Stimulated activated CD8-positive, alpha-beta memory T cell treated with anti-CD3 and anti-CD28 coated beads, Interleukin-2, amount 100 ng/mL, for 48 hours (primary cell): ENCODE measurements at regions not wholly inside any gene's neighbourhood (a gene's known extent, or its start where the extent isn't known, plus 50 kb on each side); places are given as distances from the start of the nearest gene placed in this dataset.
A peak's percentile ranks its signal among the peaks of the same experiment; 100 is the strongest.

Experiments
- DNase-seq, 2 donors: peaks; one replicate each; pipeline ENCODE4 v3.0.0-alpha.2; 2020; ENCODE audit warnings: low read depth in 2 of 2

DNA sequence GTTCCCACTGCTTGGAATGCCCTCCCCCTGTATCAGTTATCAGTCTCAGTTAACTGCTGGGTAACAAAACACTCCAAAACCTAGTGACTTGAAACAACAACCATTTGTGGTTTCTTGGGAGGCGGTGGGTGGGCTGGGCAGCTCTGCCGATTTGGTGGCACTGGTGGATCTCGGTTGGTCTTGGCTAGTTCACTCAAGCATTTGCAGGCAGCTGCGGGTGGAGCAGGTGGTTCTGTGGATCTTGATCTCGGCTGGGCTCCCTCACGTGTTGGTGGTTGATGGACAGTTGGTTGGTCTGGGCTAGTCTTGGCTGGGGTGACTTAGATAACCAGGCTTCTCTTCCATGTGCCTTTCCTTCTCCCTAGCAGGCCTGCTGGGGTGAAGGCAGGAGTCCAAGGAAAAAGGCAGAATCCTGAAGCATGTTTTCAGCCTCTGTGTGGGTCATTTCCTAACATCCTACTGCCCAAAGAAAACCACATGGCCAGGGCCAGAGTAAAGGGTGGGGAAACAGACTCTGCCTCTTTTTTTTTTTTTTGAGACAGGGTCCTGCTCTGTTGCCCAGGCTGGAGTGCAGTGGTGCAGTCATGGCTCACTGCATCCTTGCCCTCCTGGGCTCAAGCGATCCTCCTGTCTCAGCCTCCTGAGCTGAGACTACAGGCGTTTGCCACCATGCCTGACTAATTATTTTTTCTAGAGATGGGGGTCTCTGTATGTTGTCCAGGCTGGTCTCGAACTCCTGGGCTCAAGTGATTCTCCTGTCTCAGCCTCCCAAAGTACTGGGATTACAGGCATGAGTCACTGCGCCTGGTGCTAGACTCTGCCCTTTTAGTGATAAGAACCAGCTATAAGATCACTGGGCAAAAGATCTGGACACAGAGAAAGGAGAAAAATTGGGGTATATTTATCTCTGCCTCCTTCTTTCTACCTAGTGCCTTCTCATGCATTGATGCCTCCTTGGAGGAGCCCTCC lies 183.7 kb downstream of the RGS3 start:
- DNase-seq: no peak

DNA sequence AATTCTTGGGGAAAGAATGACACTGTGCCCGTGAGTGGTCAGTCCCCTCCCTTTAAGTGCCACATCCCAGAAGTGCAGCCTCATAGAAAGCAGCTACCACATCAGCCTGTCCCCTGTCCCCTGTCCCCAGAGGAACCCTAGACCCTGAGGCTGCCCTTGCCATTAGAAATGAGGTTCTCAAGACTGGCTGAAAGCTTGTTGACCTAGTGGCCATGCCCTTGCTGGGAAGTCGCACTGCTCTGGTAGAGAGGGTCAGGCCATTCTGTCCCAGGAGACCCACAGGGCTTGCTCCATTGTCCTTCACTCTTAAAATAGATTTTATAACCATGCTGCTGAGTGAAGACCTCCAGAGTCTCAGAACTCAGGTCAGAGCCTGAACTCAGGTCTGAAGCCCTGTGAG lies 184.5 kb downstream of the RGS3 start:
- no peak for DNase-seq

DNA sequence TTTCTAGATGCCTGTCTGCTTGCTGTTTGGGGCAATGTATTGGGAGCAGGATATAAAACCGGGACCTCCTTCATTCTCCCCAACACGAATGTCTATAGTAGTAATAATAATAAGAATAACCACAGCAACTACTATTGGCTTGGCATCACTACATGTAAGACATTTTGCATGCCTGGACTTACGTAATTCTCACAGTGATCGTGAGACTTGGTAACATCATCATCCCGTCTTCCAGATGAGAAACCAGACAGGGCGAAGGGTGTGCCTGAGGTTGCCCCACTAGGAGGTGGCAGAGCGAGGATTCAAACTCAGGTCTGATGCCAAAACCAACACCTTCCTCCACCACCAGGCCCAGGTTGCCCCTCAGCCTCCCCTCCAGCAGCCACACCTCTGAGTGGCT lies 185.1 kb downstream of the RGS3 start:
- DNase-seq: no peak

DNA sequence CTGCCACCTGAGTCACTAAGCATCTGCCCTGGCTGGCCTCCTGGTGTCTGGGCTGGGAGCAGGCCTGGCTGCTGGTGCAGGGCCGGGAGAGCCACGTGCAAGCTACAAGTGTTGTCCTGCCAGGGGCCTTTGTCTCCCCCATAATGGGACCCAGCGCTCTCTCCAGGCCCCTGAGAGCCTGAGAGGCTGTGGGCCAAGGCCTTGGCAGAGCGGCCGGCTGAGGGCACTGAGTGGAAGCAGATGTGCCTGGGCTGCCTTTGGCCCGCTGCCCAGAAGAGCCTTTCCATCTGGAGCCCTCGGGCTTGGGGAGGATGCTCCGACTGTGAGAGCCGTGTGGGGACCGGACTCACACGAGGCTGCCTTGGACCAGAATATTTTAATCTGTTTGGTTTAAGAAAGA lies 185.5 kb downstream of the RGS3 start:
- DNase-seq: no peak

DNA sequence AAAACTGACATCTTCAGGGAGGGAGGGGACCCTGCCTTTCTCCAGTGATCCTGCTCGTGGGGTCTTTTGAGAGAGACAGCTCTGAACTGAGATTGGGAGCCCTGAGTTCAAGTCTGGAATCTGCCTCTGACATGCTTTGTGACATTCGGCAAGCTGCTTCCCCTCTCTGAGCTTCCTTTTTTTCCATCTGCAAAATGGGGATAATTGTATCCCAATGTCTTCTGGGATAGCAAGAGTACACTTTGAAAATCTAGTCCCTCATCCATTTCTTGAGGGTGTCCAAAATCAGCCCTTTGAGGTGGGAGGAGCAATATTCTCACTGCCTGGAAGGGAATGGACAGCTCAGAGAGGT lies 186.3 kb downstream of the RGS3 start:
- no peak for DNase-seq

DNA sequence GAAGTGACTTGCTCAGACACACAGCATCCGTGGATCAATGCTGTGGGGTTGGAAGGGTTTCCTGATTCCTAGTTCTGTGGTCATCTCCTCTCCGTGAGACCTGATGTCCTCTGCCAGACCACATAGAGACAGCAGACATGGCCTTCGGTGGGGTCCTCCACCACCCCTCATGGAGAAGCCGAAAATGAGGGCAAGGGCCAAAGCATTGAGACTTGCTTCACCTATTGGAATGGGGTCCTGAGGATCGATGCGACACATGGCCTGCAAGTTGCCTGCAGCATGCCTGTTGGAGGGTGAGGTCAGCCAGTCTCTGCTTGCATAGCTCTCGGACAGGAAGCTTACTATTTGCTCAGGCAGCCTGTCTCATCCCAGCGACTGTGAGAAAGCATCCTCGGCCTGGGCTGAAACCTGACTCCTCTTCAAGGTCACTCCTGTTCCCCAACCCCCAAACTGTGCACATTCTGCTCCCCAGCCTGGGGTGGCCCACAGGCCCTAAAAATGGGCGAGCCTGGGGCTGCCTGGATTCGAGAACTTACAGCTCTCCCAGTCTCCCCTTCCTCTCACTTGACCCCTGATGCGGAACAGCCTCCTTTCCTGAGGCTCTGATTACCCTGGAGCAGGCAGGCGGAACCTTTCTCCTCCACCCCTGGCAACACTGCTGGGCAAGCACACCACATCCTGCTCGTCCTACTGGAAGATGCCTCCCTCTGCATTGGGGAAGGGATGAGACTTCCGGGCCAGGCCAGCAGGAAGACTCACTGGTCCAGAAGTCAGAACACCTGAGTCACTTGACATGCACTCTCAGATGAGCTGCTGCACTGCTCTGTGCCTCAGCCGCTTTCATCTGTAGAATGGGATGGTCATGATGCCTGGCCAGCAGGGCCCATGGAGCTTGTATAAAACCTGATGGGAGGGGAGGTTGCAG lies 186.9 kb downstream of the RGS3 start:
- no peak for DNase-seq

DNA sequence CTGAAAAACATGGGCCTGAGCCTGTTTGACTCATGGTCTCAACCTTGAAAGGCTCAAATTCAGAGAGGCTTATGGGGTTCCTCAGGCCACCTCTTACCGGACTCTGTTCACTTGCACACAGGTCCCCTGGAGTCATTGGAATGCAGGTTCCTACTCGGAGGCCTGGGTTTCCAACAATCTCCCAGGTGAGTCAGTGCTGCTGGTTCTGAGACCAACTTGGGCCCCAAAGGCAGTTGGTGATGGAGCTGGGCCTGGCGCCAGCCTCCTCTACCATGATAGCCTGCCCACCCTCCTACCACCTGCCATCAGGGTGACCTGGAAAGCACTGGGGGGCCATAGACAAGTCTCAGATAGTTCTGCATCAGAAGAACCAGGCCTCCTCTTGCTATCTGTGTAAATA lies 188.4 kb downstream of the RGS3 start:
- DNase-seq: no peak

DNA sequence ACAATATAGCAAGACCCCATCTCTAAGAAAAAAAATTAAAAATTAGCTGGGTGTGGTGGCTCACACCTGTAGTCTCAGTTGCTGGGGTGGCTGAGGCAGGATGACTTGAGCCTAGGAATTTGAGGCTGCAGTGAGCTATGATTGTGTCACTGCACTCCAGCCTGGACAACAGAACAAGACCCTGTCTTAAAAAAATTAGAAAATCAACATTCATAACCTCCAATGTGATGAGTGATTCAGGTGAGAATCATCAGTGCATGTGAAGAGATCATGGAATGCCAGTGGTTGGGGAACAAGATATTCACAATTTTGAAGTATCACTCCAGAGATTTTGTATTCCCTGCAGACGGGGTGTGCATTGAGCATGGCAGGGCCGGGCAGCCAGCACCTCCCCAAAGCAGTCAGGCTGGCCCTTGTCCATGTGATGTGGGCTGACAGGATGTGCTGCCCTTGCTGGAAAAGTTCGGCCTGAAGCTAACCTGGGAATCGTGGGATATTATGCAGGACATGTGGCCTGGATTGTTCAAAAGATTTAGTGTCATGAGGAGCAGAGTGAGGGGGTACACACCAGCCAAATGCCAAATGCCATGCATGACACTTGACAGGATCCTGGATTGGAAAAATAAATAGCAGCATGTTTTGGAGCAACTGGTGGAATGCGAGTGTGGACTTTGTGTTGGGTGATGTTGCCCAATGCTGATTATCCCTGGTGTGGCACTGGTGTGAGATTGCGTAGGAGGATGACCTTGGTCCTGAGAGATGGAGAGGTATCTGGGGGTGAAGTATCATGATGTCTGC lies 189.0 kb downstream of the RGS3 start:
- DNase-seq: no peak

DNA sequence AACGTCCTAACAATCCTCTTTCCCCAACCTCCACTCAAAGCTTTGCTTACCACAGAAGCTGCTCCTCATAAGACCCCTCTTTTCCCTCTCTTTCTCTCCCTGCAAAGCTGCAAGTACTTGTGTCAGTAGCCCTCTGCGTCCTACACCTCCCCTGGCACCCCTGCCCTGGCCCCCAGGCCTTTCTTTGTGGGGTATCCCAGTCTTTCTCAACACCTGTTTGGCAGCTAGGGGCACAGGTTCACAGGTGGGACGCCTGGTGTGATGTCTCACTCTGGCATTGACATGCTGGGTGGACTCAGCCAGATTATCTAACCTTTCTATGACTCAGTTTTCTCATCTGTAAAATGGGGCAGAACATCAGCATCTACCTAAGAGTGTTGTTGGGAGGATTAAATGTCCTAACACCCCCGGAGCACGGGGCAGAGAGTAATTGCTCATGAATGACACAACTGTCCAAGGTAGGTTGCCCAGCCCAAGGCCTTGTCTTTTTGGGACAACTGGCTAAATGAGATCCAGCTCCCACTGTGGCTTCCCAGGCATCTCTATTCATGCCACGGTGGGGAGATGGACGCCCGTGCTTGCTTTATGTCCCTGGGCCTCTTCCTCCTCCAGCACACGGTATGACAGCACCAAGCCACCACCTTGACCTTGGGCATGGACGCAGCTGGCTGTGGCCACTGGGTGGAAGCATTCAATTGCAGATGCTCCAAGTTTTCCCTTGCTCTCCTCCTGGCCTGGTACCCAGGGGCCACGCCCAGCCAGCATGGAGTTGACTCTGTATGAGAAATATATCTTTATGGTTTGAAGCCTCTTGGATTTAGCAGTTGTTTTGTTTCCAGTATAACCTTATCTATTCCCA lies 190.4 kb downstream of the RGS3 start:
- DNase-seq: no peak

DNA sequence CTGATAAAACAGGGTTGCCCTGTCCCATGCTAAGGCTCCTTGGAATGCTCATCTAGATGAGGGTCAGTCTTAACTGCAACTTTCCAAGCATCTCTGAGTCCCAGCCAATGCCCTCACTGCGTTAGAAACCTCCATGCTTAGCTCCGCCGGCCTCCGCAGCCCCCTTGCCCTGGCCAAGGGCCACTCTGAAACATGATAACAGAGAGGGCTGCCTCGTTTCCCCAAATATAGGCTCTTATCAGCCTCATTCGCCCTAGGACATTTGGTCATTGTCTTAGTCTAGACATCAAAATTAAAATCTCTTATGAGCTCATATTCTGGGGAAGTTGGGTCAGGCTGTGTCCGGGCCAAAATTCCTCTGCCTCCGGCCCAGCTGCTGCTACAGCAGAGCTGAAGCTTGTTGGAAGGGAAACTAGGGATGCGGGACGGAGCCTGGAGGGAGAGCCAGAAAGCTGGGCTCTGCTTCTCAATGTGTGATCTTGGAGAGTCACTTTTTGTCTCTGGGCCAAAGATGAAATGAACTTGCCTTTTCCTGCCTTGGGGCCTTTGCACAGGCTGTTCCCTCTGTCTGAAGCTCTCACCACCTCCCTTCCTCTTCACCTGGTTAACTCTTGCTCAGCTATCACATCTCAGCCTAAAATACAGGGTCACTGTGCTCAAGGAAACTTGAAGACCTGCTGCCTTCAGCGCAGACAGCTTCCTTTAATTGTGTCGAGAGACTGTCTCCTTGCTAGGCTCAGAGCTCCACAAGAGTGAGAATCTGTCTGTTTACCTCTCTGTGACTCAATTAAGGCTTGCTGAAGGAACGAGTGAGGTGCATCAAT lies 191.3 kb downstream of the RGS3 start:
- DNase-seq: no peak

DNA sequence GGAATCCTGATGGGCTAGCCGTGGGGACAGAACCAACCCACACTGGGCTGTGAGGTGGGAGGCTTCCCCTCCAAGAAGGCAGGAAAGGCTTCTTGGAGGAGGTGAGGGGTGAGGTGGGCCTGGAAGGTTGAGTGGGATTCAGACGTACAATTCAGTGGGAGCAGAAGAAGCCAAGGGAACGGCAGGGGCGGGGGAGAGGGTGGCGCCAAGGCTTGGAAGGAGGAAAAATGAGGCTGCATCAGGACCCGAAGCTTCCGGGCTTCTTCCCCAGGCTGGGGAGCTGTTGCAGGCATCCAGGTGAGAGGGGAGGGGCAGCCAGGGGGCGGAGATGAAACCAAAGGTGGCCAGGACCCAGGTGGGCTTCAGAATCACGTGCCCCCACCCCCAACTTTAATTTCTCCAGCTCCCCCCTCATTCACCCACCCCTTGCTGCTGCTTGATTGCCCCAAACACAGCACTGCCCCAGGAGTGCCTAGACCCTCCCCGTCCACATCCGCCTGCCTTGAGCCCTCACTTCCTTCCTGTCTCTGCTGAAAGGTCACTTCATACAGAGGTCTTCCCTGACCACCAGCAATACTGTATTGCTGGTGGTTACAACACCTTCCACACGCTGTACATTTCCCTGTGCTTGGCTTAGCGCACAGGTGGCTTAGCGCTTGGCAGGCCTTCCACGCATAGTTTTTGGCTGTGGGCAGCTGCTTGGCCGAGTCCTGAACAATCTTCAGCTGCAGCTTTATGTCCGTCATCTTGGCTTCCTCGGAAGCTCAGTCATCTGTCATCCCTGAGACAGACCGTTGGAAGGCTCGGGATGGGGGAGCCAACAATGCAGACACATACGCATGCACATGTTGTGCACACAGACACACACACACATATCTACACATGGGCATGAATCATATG lies 193.5 kb downstream of the RGS3 start:
- DNase-seq: no peak

DNA sequence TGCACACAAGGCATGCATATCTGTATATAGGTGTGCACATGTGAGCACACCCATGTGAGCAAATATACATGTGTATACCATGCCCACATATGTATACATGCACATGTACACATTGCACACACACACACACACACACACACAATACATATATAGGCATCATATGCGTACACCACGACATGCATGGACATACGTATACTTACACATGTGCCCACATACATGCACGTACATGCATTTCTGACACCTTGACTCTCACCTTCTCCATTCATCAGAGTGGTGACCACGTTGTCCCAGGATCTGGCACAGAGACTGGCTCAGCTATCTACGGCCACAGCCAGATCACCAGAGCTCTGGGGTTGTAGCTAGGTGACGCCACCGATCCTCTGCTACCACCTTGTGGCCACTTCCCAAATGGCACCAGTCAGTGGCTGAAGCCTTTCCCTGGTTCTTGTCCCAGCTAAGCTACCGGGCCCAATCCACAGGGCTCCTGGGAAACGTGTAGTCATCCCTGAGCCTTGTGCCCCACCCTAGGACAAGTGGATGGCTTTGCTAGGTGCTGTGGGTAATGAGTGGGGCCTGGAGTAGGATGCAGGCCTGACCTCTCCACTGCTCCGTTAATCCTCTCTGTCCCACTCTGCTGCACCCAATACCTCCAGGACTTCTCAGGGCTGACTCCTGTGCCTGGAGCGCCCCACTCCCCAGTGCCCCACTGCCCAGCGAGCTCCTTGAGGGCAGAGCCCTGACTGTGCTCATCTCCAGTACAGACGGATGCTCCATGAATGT lies 194.4 kb downstream of the RGS3 start:
- peak; percentile 61 to 80 for DNase-seq

DNA sequence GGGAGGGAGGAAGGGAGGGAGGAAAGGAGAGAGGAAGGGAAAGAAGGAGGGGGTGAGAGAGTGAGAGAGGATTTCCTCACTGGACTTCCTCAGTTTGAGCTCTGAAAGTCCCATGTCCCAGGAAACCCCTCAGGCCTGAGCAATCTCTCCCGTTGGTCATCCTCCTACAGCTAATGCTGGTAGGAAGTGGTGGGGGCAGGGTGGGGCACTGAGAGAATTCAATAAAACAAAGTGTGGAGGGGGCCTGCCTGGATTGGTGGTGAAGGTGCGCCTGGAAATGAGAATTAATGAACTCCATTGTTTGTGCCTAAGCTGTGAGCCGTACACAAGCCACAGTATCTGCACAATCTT lies 195.0 kb downstream of the RGS3 start:
- no peak for DNase-seq

DNA sequence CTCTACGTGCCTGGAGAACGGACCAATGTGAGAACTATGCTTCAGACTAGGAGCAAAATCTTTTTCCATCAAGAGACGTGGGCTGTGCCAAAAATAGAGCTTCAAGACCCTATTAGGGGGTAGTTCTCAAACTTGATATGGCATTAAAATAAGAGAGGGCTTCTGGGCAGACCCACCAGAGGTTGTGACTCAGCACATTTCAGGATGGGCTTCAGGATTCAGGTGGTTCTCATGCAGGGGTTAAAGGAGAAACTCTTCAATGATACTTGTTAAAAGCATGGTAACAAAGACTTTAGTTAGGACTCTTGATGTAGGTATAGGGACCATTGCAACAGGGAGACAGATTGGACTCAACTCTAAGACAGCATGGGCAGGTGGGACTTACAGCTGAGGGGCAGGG lies 195.5 kb downstream of the RGS3 start:
- no peak for DNase-seq

DNA sequence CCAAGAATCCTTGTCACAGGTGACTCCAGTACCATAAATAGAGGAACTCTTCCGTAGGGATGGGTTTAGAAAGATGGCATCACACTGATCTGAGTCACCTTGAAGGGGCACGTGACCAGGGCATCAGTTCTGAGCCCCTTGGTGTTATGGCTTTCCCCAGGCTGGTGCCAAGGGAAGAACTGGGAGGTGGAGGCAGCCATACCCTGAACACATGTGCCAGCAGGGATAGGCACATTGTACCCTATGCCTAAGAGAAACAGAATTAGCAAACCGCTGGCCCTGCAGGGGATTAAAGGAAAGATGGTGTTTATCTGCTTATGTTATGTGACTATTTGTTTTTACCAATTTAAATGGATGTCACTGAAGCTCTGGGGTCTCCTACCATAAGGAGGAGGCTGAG lies 196.2 kb downstream of the RGS3 start:
- no peak for DNase-seq

DNA sequence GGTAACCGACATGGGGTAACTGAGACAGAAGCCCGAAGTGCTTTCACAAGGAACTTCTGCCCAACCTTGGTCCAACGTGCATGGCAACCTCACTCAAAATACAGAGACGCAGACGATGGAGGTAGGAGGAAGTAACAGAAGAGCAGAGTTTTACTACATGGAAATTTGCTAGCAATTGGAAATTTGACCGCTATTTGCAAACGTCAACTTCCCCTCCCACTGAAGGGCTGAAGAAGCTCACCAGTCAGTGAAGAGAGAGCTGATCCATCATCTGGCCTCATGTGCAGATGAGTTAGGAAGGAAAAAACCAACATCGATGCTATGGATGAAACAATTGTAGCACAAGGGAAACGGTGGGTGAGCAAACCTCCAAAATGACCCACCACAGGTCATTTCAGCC lies 196.7 kb downstream of the RGS3 start:
- DNase-seq: no peak

DNA sequence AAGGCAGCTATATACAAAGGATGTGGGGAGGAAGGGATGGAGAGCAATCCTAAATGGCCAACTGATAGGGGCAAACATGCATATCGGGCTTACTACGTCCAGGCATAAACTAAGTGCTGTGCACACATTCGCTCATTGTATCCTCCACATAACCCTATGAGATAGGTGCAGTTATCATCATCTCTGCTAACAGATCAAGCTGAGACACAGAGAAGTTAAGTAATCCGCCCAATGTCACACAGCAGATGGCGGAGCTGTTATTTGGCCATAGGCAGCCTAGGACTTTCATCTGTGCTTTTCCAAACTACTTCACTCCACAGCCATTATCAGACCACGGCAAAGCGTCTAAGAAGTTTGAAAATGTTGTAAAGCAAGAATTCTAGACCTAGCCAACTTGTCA lies 197.5 kb downstream of the RGS3 start:
- no peak for DNase-seq

DNA sequence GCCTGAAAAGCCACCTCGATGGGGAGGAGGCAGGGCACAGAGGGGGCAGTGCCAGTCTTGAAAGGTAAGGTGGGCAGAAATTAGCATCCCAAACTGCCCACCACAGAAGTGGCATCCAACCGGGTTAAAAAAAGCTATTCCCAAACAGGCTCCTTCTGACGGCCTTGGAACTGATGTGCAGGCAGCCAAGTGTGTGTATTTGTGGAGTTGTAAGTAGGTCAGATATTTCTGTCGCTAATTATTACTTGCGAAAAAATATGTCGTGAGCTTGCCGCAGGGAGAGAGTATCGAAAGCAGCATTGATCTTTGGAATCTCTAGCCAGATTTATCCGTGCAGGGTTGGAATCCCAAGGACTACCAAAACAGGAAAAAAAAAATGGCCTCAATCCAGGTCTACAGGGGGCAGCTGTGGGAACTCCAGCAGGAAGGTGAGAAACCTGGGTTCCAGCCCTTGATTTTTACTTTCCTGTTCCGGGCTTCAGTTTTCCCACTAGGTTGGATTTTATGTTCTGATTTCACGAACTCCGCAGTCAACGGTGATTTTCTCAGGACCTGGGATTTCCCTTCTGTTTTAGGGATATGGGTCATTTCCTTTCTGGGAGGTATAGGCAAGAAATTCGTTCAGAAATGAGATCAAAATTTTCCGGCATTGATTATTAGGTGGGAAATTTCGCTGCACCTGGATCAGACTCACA lies 200.8 kb downstream of the RGS3 start:
- no peak for DNase-seq
